ENCODE measurements at regions not wholly inside any gene's neighbourhood (a gene's known extent, or its start where the extent isn't known, plus 50 kb on each side); places are given as distances from the start of the nearest gene placed in this dataset.

- no peaks in the 10 kb centered on the region for H3K9me3 ChIP-seq
- H3K4me1 ChIP-seq = no peaks in the 10 kb centered on the region
- H3K27ac ChIP-seq = no peak overlapping the region
- intact Hi-C loops (cut with DNase I; ENCODE audit: low total_unique reads) (no loop called here), in situ Hi-C loops (cut with MboI; ENCODE audit: low pct_ligation_motif_present in 1 of 4, low pct_unique_long_range_greater_than_20kb in 1 of 4, low sequenced_read_pairs in 3 of 4) (no loop called here)
- WGBS, 2 donors (ENCODE audit: low coverage in 1 of 2) = 85 to 89% methylated on average over 5 of the region's 5 CpGs
- no peaks in the 10 kb centered on the region for H3K36me3 ChIP-seq
- no peak for TF ChIP-seq CTCF (IDR thresholded peaks at IDR 0.05)
- TF ChIP-seq POLR2A (IDR thresholded peaks at IDR 0.05) = no peak
- TF ChIP-seq POLR2AphosphoS5 (IDR thresholded peaks at IDR 0.05) = no peak
- no peak for TF ChIP-seq EP300 (IDR thresholded peaks at IDR 0.05; ENCODE audit: low read depth)
- no peaks in the 10 kb centered on the region for H3K27me3 ChIP-seq
- H3K4me3 ChIP-seq = no peak overlapping the region
- DNase-seq = no peak
Measured at GRCh38 chr5:40029711-40030495, 605.1 kb upstream of the DAB2 start.

- TF ChIP-seq POLR2A (IDR thresholded peaks at IDR 0.05) = no peak
- no peak for TF ChIP-seq POLR2AphosphoS5 (IDR thresholded peaks at IDR 0.05)
- TF ChIP-seq CTCF (IDR thresholded peaks at IDR 0.05) = no peak
- TF ChIP-seq EP300 (IDR thresholded peaks at IDR 0.05; ENCODE audit: low read depth) = no peak
- H3K27ac ChIP-seq = no peak overlapping the region
- intact Hi-C loops (cut with DNase I; ENCODE audit: low total_unique reads) = no loop called here
- H3K27me3 ChIP-seq = no peaks in the 10 kb centered on the region
- H3K4me1 ChIP-seq = no peaks in the 10 kb centered on the region
- no peak overlapping the region for H3K4me3 ChIP-seq
- in situ Hi-C loops (cut with MboI; ENCODE audit: low pct_ligation_motif_present in 1 of 4, low pct_unique_long_range_greater_than_20kb in 1 of 4, low sequenced_read_pairs in 3 of 4) = no loop called here
- H3K9me3 ChIP-seq = no peaks in the 10 kb centered on the region
- WGBS, 2 donors (ENCODE audit: low coverage in 1 of 2) = 76 to 89% methylated on average over 4 of the region's 4 CpGs
- DNase-seq = no peak
- no peaks in the 10 kb centered on the region for H3K36me3 ChIP-seq
Measured at GRCh38 chr5:40027400-40027799, 602.6 kb upstream of the DAB2 start.

GRCh38 chr5:40025586-40025985 is 600.8 kb upstream of the DAB2 start:
- WGBS, 2 donors (ENCODE audit: low coverage in 1 of 2) = 39 to 57% methylated on average over 3 of the region's 3 CpGs
- Histone ChIP-seq H3K27ac (no peak overlapping the region), H3K4me1 (no peaks in the 10 kb centered on the region), H3K9me3 (no peaks in the 10 kb centered on the region), H3K27me3 (no peaks in the 10 kb centered on the region), H3K4me3 (no peak overlapping the region), H3K36me3 (no peaks in the 10 kb centered on the region)
- no peak for DNase-seq
- TF ChIP-seq CTCF (IDR thresholded peaks at IDR 0.05) = no peak
- no peak for TF ChIP-seq EP300 (IDR thresholded peaks at IDR 0.05; ENCODE audit: low read depth)
- TF ChIP-seq POLR2A (IDR thresholded peaks at IDR 0.05) = no peak
- no peak for TF ChIP-seq POLR2AphosphoS5 (IDR thresholded peaks at IDR 0.05)
- intact Hi-C loops (cut with DNase I; ENCODE audit: low total_unique reads) (no loop called here), in situ Hi-C loops (cut with MboI; ENCODE audit: low pct_ligation_motif_present in 1 of 4, low pct_unique_long_range_greater_than_20kb in 1 of 4, low sequenced_read_pairs in 3 of 4) (no loop called here)

GRCh38 chr5:40022057-40022456 is 597.3 kb upstream of the DAB2 start:
- Histone ChIP-seq H3K36me3 (no peaks in the 10 kb centered on the region), H3K27ac (no peak overlapping the region), H3K4me3 (no peak overlapping the region), H3K27me3 (no peaks in the 10 kb centered on the region), H3K9me3 (no peaks in the 10 kb centered on the region), H3K4me1 (no peaks in the 10 kb centered on the region)
- in situ Hi-C loops (cut with MboI; ENCODE audit: low pct_ligation_motif_present in 1 of 4, low pct_unique_long_range_greater_than_20kb in 1 of 4, low sequenced_read_pairs in 3 of 4) = no loop called here
- TF ChIP-seq EP300 (IDR thresholded peaks at IDR 0.05; ENCODE audit: low read depth) (no peak), POLR2AphosphoS5 (IDR thresholded peaks at IDR 0.05) (no peak), POLR2A (IDR thresholded peaks at IDR 0.05) (no peak), CTCF (IDR thresholded peaks at IDR 0.05) (no peak)
- WGBS, 2 donors (ENCODE audit: low coverage in 1 of 2) = 96 to 100% methylated on average over 1 of the region's 1 CpG
- intact Hi-C loops (cut with DNase I; ENCODE audit: low total_unique reads) = no loop called here
- no peak for DNase-seq

Measured in transverse colon (tissue), 4 donors.